ENCODE measurements at regions not wholly inside any gene's neighbourhood (a gene's known extent, or its start where the extent isn't known, plus 50 kb on each side); places are given as distances from the start of the nearest gene placed in this dataset.

DNA sequence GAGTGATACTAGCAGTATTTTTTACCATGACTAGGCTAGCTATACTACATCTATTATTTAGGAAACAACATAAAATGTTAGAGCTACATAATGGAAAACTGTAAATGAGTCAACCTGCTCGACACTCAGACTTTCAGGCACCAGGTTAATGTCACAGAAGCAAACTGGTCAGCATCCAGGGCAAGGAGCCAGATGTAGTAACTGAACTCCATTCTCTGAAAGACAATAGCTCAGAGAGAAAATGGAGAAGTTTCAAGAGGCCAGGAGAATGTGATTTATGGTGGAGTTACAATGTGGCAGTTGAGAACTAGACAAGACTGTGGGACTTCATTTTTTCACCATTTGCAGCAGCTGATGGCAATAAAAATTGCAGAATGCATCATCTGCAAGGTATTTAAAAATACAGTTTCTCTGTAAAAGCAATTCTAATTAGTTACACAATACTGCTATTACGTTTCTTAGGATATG lies 342.7 kb upstream of the PABPC4L start:
- DNase-seq (ENCODE audit: low read depth, low spot score) (peak; percentile 96), FAIRE-seq (peak; percentile 72)
- BruUV-seq (replicated peaks) = no TSS peak
- POLR2A ChIA-PET = no interaction called here
- intact Hi-C loops (cut with micrococcal nuclease) (no loop called here), dilution Hi-C loops (cut with MboI; ENCODE audit: extremely low pct_ligation_motif_present, low sequenced_read_pairs) (no loop called here)
- Histone ChIP-seq H3K4me3 (replicated peaks in 1 of 3; ENCODE audit: insufficient read depth in 1 of 3, low read depth in 1 of 3, low read length in 3 of 3) (no peak overlapping the region), H3K4me1 (ENCODE audit: control insufficient read depth, extremely low read depth, insufficient read depth, low read length) (peaks cover 6% of the 10 kb centered on the region), H3K27ac (ENCODE audit: insufficient read depth, low read depth, low read length) (no peak overlapping the region), H3K4me2 (ENCODE audit: insufficient read depth, low read length) (no peak overlapping the region), H3K27me3 (ENCODE audit: control insufficient read depth in 2 of 2, insufficient read depth in 2 of 2, low read length in 2 of 2) (no peaks in the 10 kb centered on the region), H2AFZ (ENCODE audit: low read depth, low read length) (peak overlapping the region; percentile 17), H3K9me3 (replicated peaks; ENCODE audit: control insufficient read depth, insufficient read depth, low read length) (no peaks in the 10 kb centered on the region), H4K20me1 (replicated peaks; ENCODE audit: control insufficient read depth, extremely low read depth, insufficient read depth, low read length) (no peaks in the 10 kb centered on the region), H3K9me1 (replicated peaks; ENCODE audit: control insufficient read depth, extremely low read depth, insufficient read depth, low read length) (no peaks in the 10 kb centered on the region), H3K36me3 (ENCODE audit: control insufficient read depth in 2 of 2, extremely low read depth in 1 of 2, insufficient read depth in 2 of 2, low read length in 2 of 2) (no peaks in the 10 kb centered on the region), H3K79me2 (ENCODE audit: control insufficient read depth, insufficient read depth, low read length) (no peaks in the 10 kb centered on the region), H3K9ac (replicated peaks; ENCODE audit: extremely low read depth, insufficient read depth, low read length) (no peak overlapping the region)
- CTCF ChIA-PET = interaction anchor here (1.0 to 1.9 kb wide), 3 partner anchors 11 to 21 kb away, joined by 3 to 6 read pairs (median 4); no protein-coding TSS in a partner anchor
- TF ChIP-seq MYC (IDR thresholded peaks at IDR 0.05; ENCODE audit: low read depth, low read length) (no peak), JUN (IDR thresholded peaks at IDR 0.05; ENCODE audit: borderline replicate concordance, insufficient read depth, insufficient read length, low read depth) (peak; percentile 31)

DNA sequence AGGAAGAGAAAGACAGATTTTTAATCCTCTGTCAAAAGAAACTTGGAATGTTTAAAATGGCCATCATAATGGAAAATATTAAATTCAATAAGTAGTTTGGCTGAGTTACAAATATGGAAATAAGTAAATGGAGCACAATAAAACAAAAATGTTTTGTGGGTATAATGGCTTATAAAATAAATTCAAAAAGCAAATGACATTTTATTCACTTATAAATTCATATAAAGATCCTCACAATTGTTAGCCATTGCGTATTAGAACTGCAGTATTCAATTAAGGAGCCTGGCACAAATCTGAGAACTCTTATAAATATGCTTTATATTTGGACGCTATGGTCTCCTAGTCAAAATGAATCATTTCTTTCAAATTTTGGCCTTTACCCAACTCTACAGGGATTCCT lies 339.0 kb upstream of the PABPC4L start:
- Histone ChIP-seq H3K9me1 (replicated peaks; ENCODE audit: control insufficient read depth, extremely low read depth, insufficient read depth, low read length) (no peaks in the 10 kb centered on the region), H3K79me2 (ENCODE audit: control insufficient read depth, insufficient read depth, low read length) (no peaks in the 10 kb centered on the region), H3K4me3 (replicated peaks in 1 of 3; ENCODE audit: insufficient read depth in 1 of 3, low read depth in 1 of 3, low read length in 3 of 3) (no peak overlapping the region), H4K20me1 (replicated peaks; ENCODE audit: control insufficient read depth, extremely low read depth, insufficient read depth, low read length) (no peaks in the 10 kb centered on the region), H3K27me3 (ENCODE audit: control insufficient read depth in 2 of 2, insufficient read depth in 2 of 2, low read length in 2 of 2) (no peaks in the 10 kb centered on the region), H3K27ac (ENCODE audit: insufficient read depth, low read depth, low read length) (no peak overlapping the region), H3K4me2 (ENCODE audit: insufficient read depth, low read length) (no peak overlapping the region), H3K4me1 (ENCODE audit: control insufficient read depth, extremely low read depth, insufficient read depth, low read length) (peaks cover 6% of the 10 kb centered on the region), H3K9me3 (replicated peaks; ENCODE audit: control insufficient read depth, insufficient read depth, low read length) (no peaks in the 10 kb centered on the region), H3K9ac (replicated peaks; ENCODE audit: extremely low read depth, insufficient read depth, low read length) (no peak overlapping the region), H3K36me3 (ENCODE audit: control insufficient read depth in 2 of 2, extremely low read depth in 1 of 2, insufficient read depth in 2 of 2, low read length in 2 of 2) (no peaks in the 10 kb centered on the region), H2AFZ (ENCODE audit: low read depth, low read length) (no peak overlapping the region)
- ChIA-PET POLR2A (no interaction called here), CTCF (interaction anchor here (1.3 kb wide), 1 partner anchor 13 kb away, joined by 5 read pairs; no protein-coding TSS in a partner anchor)
- TF ChIP-seq, protein P1, sequence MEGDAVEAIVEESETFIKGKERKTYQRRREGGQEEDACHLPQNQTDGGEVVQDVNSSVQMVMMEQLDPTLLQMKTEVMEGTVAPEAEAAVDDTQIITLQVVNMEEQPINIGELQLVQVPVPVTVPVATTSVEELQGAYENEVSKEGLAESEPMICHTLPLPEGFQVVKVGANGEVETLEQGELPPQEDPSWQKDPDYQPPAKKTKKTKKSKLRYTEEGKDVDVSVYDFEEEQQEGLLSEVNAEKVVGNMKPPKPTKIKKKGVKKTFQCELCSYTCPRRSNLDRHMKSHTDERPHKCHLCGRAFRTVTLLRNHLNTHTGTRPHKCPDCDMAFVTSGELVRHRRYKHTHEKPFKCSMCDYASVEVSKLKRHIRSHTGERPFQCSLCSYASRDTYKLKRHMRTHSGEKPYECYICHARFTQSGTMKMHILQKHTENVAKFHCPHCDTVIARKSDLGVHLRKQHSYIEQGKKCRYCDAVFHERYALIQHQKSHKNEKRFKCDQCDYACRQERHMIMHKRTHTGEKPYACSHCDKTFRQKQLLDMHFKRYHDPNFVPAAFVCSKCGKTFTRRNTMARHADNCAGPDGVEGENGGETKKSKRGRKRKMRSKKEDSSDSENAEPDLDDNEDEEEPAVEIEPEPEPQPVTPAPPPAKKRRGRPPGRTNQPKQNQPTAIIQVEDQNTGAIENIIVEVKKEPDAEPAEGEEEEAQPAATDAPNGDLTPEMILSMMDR (IDR thresholded peaks at IDR 0.05; ENCODE audit: extremely low read depth in 1 of 2, insufficient read depth in 1 of 2, low read depth in 1 of 2, low read length in 2 of 2) = no peak
- TF ChIP-seq POLR2A (IDR thresholded peaks at IDR 0.05; ENCODE audit: low read depth, low read length) = no peak
- TF ChIP-seq FOS (IDR thresholded peaks at IDR 0.05; ENCODE audit: borderline replicate concordance, insufficient read depth, low read length) = no peak
- TF ChIP-seq MYC (IDR thresholded peaks at IDR 0.05; ENCODE audit: low read depth, low read length) = no peak
- no peak for TF ChIP-seq POLR2AphosphoS5 (IDR thresholded peaks at IDR 0.05; ENCODE audit: insufficient read depth, low read depth, low read length)
- TF ChIP-seq GATA2 (IDR thresholded peaks at IDR 0.05; ENCODE audit: insufficient read depth, insufficient read length, low read depth, low read length) = no peak
- TF ChIP-seq EZH2 (IDR thresholded peaks at IDR 0.05; ENCODE audit: borderline replicate concordance, low read depth, low read length, severe bottlenecking) = no peak
- TF ChIP-seq, protein P2, sequence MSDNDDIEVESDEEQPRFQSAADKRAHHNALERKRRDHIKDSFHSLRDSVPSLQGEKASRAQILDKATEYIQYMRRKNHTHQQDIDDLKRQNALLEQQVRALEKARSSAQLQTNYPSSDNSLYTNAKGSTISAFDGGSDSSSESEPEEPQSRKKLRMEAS (IDR thresholded peaks at IDR 0.05; ENCODE audit: insufficient read depth, insufficient read length) = no peak
- no peak for TF ChIP-seq JUN (IDR thresholded peaks at IDR 0.05; ENCODE audit: borderline replicate concordance, insufficient read depth, insufficient read length, low read depth)
- dilution Hi-C loops (cut with MboI; ENCODE audit: extremely low pct_ligation_motif_present, low sequenced_read_pairs) = no loop called here
- FAIRE-seq (no peak), DNase-seq (ENCODE audit: low read depth, low spot score) (no peak)
- no TSS peak for BruUV-seq (replicated peaks)
- intact Hi-C loops (cut with micrococcal nuclease) = no loop called here
